ENCODE measurements at regions not wholly inside any gene's neighbourhood (a gene's known extent, or its start where the extent isn't known, plus 50 kb on each side); places are given as distances from the start of the nearest gene placed in this dataset.

GRCh38 chr2:14684516-14684915, 52.0 kb downstream of the LRATD1 start:
- FAIRE-seq (no peak), DNase-seq (ENCODE audit: insufficient read length, low spot score) (no peak)
- TF ChIP-seq POLR2A (IDR thresholded peaks at IDR 0.05; ENCODE audit: low read depth, low read length): no peak

GRCh38 chr2:14690926-14691325, 58.4 kb downstream of the LRATD1 start:
- no peak for TF ChIP-seq POLR2A (IDR thresholded peaks at IDR 0.05; ENCODE audit: low read depth, low read length)
- no peak for FAIRE-seq
- no peak for DNase-seq (ENCODE audit: insufficient read length, low spot score)

- no peak for TF ChIP-seq POLR2A (IDR thresholded peaks at IDR 0.05; ENCODE audit: low read depth, low read length)
- DNase-seq (ENCODE audit: insufficient read length, low spot score) (no peak), FAIRE-seq (no peak)
Observed at GRCh38 chr2:14693874-14694273, 61.4 kb downstream of the LRATD1 start.

GRCh38 chr2:14700753-14701152, 68.2 kb downstream of the LRATD1 start:
- no peak for DNase-seq (ENCODE audit: insufficient read length, low spot score)
- no peak for TF ChIP-seq POLR2A (IDR thresholded peaks at IDR 0.05; ENCODE audit: low read depth, low read length)
- no peak for FAIRE-seq

GRCh38 chr2:14702258-14702657, 69.7 kb downstream of the LRATD1 start:
- no peak for FAIRE-seq
- DNase-seq (ENCODE audit: insufficient read length, low spot score): no peak
- no peak for TF ChIP-seq POLR2A (IDR thresholded peaks at IDR 0.05; ENCODE audit: low read depth, low read length)

GRCh38 chr2:14706201-14706600, 73.7 kb downstream of the LRATD1 start:
- DNase-seq (ENCODE audit: insufficient read length, low spot score) (no peak), FAIRE-seq (no peak)
- no peak for TF ChIP-seq POLR2A (IDR thresholded peaks at IDR 0.05; ENCODE audit: low read depth, low read length)

- DNase-seq (ENCODE audit: insufficient read length, low spot score) (no peak), FAIRE-seq (no peak)
- TF ChIP-seq POLR2A (IDR thresholded peaks at IDR 0.05; ENCODE audit: low read depth, low read length): no peak
Observed at GRCh38 chr2:14712111-14712510, 79.6 kb downstream of the LRATD1 start.

GRCh38 chr2:14713248-14713647, 80.7 kb downstream of the LRATD1 start:
- TF ChIP-seq POLR2A (IDR thresholded peaks at IDR 0.05; ENCODE audit: low read depth, low read length): no peak
- no peak for FAIRE-seq
- no peak for DNase-seq (ENCODE audit: insufficient read length, low spot score)

- no peak for FAIRE-seq
- TF ChIP-seq POLR2A (IDR thresholded peaks at IDR 0.05; ENCODE audit: low read depth, low read length): no peak
- DNase-seq (ENCODE audit: insufficient read length, low spot score): no peak
Observed at GRCh38 chr2:14715600-14715999, 83.1 kb downstream of the LRATD1 start.

- FAIRE-seq: no peak
- no peak for DNase-seq (ENCODE audit: insufficient read length, low spot score)
- no peak for TF ChIP-seq POLR2A (IDR thresholded peaks at IDR 0.05; ENCODE audit: low read depth, low read length)
Observed at GRCh38 chr2:14716319-14716718, 83.8 kb downstream of the LRATD1 start.

GRCh38 chr2:14717131-14717530, 84.6 kb downstream of the LRATD1 start:
- DNase-seq (ENCODE audit: insufficient read length, low spot score) (no peak), FAIRE-seq (no peak)
- no peak for TF ChIP-seq POLR2A (IDR thresholded peaks at IDR 0.05; ENCODE audit: low read depth, low read length)

- DNase-seq (ENCODE audit: insufficient read length, low spot score) (no peak), FAIRE-seq (peak; percentile 76)
- no peak for TF ChIP-seq POLR2A (IDR thresholded peaks at IDR 0.05; ENCODE audit: low read depth, low read length)
Observed at GRCh38 chr2:14720319-14720718, 87.8 kb downstream of the LRATD1 start.

- DNase-seq (ENCODE audit: insufficient read length, low spot score) (no peak), FAIRE-seq (no peak)
Observed at GRCh38 chr2:14720739-14721138, 88.2 kb downstream of the LRATD1 start.

GRCh38 chr2:14722904-14723570, 90.5 kb downstream of the LRATD1 start:
- FAIRE-seq: no peak
- no peak for TF ChIP-seq POLR2A (IDR thresholded peaks at IDR 0.05; ENCODE audit: low read depth, low read length)
- DNase-seq (ENCODE audit: insufficient read length, low spot score): no peak

More at GRCh38 chr2:14720739-14721138, 88.2 kb downstream of the LRATD1 start:
- TF ChIP-seq POLR2A (IDR thresholded peaks at IDR 0.05; ENCODE audit: low read depth, low read length): no peak

- TF ChIP-seq POLR2A (IDR thresholded peaks at IDR 0.05; ENCODE audit: low read depth, low read length): no peak
- FAIRE-seq: no peak
- no peak for DNase-seq (ENCODE audit: insufficient read length, low spot score)
Observed at GRCh38 chr2:14723684-14724083, 91.2 kb downstream of the LRATD1 start.

- TF ChIP-seq POLR2A (IDR thresholded peaks at IDR 0.05; ENCODE audit: low read depth, low read length): no peak
- DNase-seq (ENCODE audit: insufficient read length, low spot score): no peak
- no peak for FAIRE-seq
Observed at GRCh38 chr2:14735696-14736095, 103.2 kb downstream of the LRATD1 start.
